ENCODE measurements at regions not wholly inside any gene's neighbourhood (a gene's known extent, or its start where the extent isn't known, plus 50 kb on each side); places are given as distances from the start of the nearest gene placed in this dataset.

- H3K4me3 ChIP-seq = no peak overlapping the region
- H3K4me1 ChIP-seq = peaks cover 0 to 4% of the 10 kb centered on the region in 2 donors
- intact Hi-C loops (cut with DNase I; ENCODE audit: low total_unique reads) = no loop called here
- no peaks in the 10 kb centered on the region for H3K9me3 ChIP-seq
- no peaks in the 10 kb centered on the region for H3K36me3 ChIP-seq
- no peak for DNase-seq (ENCODE audit: low spot score in 2 of 2)
- H3K27me3 ChIP-seq = no peaks in the 10 kb centered on the region
- no peak for TF ChIP-seq POLR2A (IDR thresholded peaks at IDR 0.05)
- TF ChIP-seq POLR2AphosphoS5 (IDR thresholded peaks at IDR 0.05) = no peak
- TF ChIP-seq, protein P1, sequence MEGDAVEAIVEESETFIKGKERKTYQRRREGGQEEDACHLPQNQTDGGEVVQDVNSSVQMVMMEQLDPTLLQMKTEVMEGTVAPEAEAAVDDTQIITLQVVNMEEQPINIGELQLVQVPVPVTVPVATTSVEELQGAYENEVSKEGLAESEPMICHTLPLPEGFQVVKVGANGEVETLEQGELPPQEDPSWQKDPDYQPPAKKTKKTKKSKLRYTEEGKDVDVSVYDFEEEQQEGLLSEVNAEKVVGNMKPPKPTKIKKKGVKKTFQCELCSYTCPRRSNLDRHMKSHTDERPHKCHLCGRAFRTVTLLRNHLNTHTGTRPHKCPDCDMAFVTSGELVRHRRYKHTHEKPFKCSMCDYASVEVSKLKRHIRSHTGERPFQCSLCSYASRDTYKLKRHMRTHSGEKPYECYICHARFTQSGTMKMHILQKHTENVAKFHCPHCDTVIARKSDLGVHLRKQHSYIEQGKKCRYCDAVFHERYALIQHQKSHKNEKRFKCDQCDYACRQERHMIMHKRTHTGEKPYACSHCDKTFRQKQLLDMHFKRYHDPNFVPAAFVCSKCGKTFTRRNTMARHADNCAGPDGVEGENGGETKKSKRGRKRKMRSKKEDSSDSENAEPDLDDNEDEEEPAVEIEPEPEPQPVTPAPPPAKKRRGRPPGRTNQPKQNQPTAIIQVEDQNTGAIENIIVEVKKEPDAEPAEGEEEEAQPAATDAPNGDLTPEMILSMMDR (IDR thresholded peaks at IDR 0.05) = no peak
- H3K27ac ChIP-seq = no peak overlapping the region
These were observed 169.5 kb downstream of the HRH4 start for GRCh38 chr18:24629921-24630320.

GRCh38 chr18:24630346-24630880 is 170.0 kb downstream of the HRH4 start:
- no peak overlapping the region for H3K4me3 ChIP-seq
- DNase-seq (ENCODE audit: low spot score in 2 of 2) = no peak
- TF ChIP-seq POLR2AphosphoS5 (IDR thresholded peaks at IDR 0.05) (no peak), POLR2A (IDR thresholded peaks at IDR 0.05) (no peak)
- TF ChIP-seq, protein P1 (IDR thresholded peaks at IDR 0.05) = no peak
- H3K4me1 ChIP-seq = peaks cover 0 to 4% of the 10 kb centered on the region in 2 donors
- H3K9me3 ChIP-seq = no peaks in the 10 kb centered on the region
- H3K36me3 ChIP-seq = no peaks in the 10 kb centered on the region
- intact Hi-C loops (cut with DNase I; ENCODE audit: low total_unique reads) = no loop called here
- H3K27me3 ChIP-seq = no peaks in the 10 kb centered on the region
- no peak overlapping the region for H3K27ac ChIP-seq

GRCh38 chr18:24631243-24632025 is 171.0 kb downstream of the HRH4 start:
- Histone ChIP-seq H3K27ac (no peak overlapping the region), H3K9me3 (no peaks in the 10 kb centered on the region), H3K4me3 (no peak overlapping the region), H3K4me1 (peaks cover 0 to 4% of the 10 kb centered on the region in 2 donors), H3K27me3 (no peaks in the 10 kb centered on the region), H3K36me3 (no peaks in the 10 kb centered on the region)
- TF ChIP-seq POLR2A (IDR thresholded peaks at IDR 0.05) (no peak), POLR2AphosphoS5 (IDR thresholded peaks at IDR 0.05) (no peak)
- TF ChIP-seq, protein P1 (IDR thresholded peaks at IDR 0.05) = no peak
- no peak for DNase-seq (ENCODE audit: low spot score in 2 of 2)
- intact Hi-C loops (cut with DNase I; ENCODE audit: low total_unique reads) = no loop called here

DNA sequence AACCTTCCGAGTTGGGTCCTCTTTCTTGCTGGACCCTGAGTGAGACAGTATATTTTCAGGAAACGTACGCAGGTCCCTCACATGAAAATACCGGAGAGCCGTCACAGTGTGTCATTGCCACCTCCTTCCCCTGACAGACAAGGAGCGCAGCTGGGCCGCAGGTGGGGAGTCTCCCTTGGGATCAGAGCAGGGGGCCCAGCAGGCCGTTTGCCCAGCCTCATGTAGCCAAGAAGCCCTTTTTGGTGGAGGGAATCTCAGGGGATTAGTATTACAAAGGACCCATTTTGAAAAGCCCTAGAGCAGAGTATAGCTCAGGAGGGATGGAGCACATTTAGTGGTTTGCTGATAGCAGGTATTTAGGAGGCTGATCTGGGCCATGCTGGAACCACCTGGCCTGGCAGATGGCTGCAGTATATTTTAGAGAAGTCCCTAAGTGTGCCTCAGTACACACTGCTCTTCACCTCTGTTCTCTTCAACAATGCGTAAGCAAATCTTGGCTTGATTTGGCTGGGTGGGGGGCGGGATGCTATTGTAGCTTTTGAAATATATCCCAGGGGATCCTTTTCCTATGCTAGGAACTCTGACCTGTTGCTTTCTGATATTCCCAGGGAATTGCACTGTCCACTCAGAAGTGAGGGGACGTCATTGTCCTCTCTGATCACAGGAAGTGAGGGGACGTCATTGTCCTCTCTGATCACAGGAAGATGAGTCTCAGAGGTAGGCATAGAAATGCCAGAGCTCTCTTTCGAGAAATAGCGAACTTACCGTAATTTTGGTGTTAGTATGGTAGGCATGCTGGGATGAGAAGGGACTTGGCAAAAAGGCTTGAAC is 171.9 kb downstream of the HRH4 start:
- Histone ChIP-seq H3K4me3 (no peak overlapping the region), H3K36me3 (no peaks in the 10 kb centered on the region), H3K27me3 (no peaks in the 10 kb centered on the region), H3K9me3 (no peaks in the 10 kb centered on the region), H3K4me1 (peaks cover 0 to 4% of the 10 kb centered on the region in 2 donors), H3K27ac (no peak overlapping the region)
- DNase-seq (ENCODE audit: low spot score in 2 of 2) = no peak
- TF ChIP-seq, protein P1 (IDR thresholded peaks at IDR 0.05) = no peak
- TF ChIP-seq POLR2A (IDR thresholded peaks at IDR 0.05) (no peak), POLR2AphosphoS5 (IDR thresholded peaks at IDR 0.05) (no peak)
- intact Hi-C loops (cut with DNase I; ENCODE audit: low total_unique reads) = no loop called here

GRCh38 chr18:24633121-24633520 is 172.7 kb downstream of the HRH4 start:
- DNase-seq (ENCODE audit: low spot score in 2 of 2) = no peak
- no peaks in the 10 kb centered on the region for H3K36me3 ChIP-seq
- TF ChIP-seq POLR2AphosphoS5 (IDR thresholded peaks at IDR 0.05) (no peak), POLR2A (IDR thresholded peaks at IDR 0.05) (no peak)
- TF ChIP-seq, protein P1 (IDR thresholded peaks at IDR 0.05) = no peak
- H3K27ac ChIP-seq = no peak overlapping the region
- intact Hi-C loops (cut with DNase I; ENCODE audit: low total_unique reads) = no loop called here
- H3K4me1 ChIP-seq = peaks cover 0 to 4% of the 10 kb centered on the region in 2 donors
- H3K27me3 ChIP-seq = no peaks in the 10 kb centered on the region
- no peaks in the 10 kb centered on the region for H3K9me3 ChIP-seq
- no peak overlapping the region for H3K4me3 ChIP-seq
